MM.1S (cell line): ENCODE measurements at regions not wholly inside any gene's neighbourhood (a gene's known extent, or its start where the extent isn't known, plus 50 kb on each side); places are given as distances from the start of the nearest gene placed in this dataset.

ENCODE experiments used
- CTCF ChIP-seq: fragments of 300-600 bp; sonication (generic); IDR thresholded peaks from 2 replicates; pipeline ENCODE4 v1.5.1; 2016; ENCODE audit warnings: antibody characterized with exemption, low read length, mixed read lengths
- EZH2 ChIP-seq: fragments of 300-600 bp; sonication (generic); optimal IDR thresholded peaks from 2 replicates; pipeline ENCODE3; 2017; ENCODE audit warnings: low read depth, mild to moderate bottlenecking, antibody characterized with exemption, low read length, mixed read lengths

- TF ChIP-seq CTCF (no peak), EZH2 (no peak)
Measured at GRCh38 chr7:45993621-45994020, 72.5 kb upstream of the IGFBP3 start.
